Lung (tissue), 11 donors: ENCODE measurements at regions not wholly inside any gene's neighbourhood (a gene's known extent, or its start where the extent isn't known, plus 50 kb on each side); places are given as distances from the start of the nearest gene placed in this dataset.

Source experiments
- ATAC-seq: fragments of 200-7000 bp; cut with Tn5 transposase; one replicate; pipeline ENCODE4 v1.9.1; 2020; ENCODE audit warnings: moderate number of reproducible peaks; ENCODE audit not compliant: insufficient read depth, low FRiP score
- DNase-seq, 3 donors: peaks; one replicate each; pipeline ENCODE4 v3.0.0-alpha.2; 2013 to 2017
- H3K27ac ChIP-seq, 2 donors: one replicate each; pipeline ENCODE4 v1.5.1; 2013; ENCODE audit warnings: mild to moderate bottlenecking in 2 of 2, moderate library complexity in 2 of 2, control low read depth in 1 of 2, inconsistent platforms in 1 of 2, low read depth in 1 of 2, low read length in 1 of 2
- H3K27me3 ChIP-seq, 3 donors: one replicate each; pipeline ENCODE4 v1.5.1; 2013; ENCODE audit warnings: low read length in 2 of 3; ENCODE audit not compliant: control insufficient read depth in 3 of 3, insufficient read depth in 3 of 3
- H3K36me3 ChIP-seq, 4 donors: one replicate each; pipeline ENCODE4 v1.5.1; 2013; ENCODE audit warnings: low read length in 4 of 4, mild to moderate bottlenecking in 1 of 4, moderate library complexity in 1 of 4; ENCODE audit not compliant: control insufficient read depth in 4 of 4, insufficient read depth in 4 of 4
- H3K4me1 ChIP-seq, 5 donors: one replicate each; pipeline ENCODE4 v1.5.1; 2013; ENCODE audit warnings: low read length in 5 of 5, mild to moderate bottlenecking in 2 of 5, moderate library complexity in 1 of 5; ENCODE audit not compliant: control insufficient read depth in 5 of 5, insufficient read depth in 5 of 5
- H3K4me3 ChIP-seq: one replicate; pipeline ENCODE4 v1.5.1; 2013; ENCODE audit warnings: mild to moderate bottlenecking, control low read depth, moderate library complexity
- H3K9ac ChIP-seq, 2 donors: one replicate each; pipeline ENCODE4 v1.5.1; 2013; ENCODE audit warnings: low read length in 2 of 2, control low read depth in 1 of 2; ENCODE audit not compliant: insufficient read depth in 1 of 2
- H3K9me3 ChIP-seq, 4 donors: one replicate each; pipeline ENCODE4 v1.5.1; 2013; ENCODE audit warnings: low read length in 3 of 4, mild to moderate bottlenecking in 1 of 4, moderate library complexity in 1 of 4; ENCODE audit not compliant: control insufficient read depth in 4 of 4, insufficient read depth in 3 of 4
- CTCF ChIP-seq: IDR thresholded peaks from 2 replicates; pipeline ENCODE4 v1.5.1; 2012; ENCODE audit warnings: mild to moderate bottlenecking; ENCODE audit errors: control extremely low read depth, extremely low read depth
- WGBS, 2 donors: extraction: QIAGEN DNeasy Blood & Tissue Kit; methylation state at CpG; one replicate each; pipeline ENCODE4 v1.1.7; 2013; 5-methylcytosine and 5-hydroxymethylcytosine counted together
- donor health status: control.
- donor health status: control.
- donor health status: Bipolar disorder and iron deficiency.
- donor health status: healthy.
- donor health status: DM: yes; HTN: yes; CAD: no.

GRCh38 chr9:23162789-23163188, 663.3 kb downstream of the ELAVL2 start:
- Histone ChIP-seq H3K27ac (no peak overlapping the region), H3K4me3 (no peak overlapping the region), H3K9me3 (peaks cover 0 to 9% (median 0%) of the 10 kb centered on the region in 4 donors), H3K27me3 (no peaks in the 10 kb centered on the region), H3K9ac (no peak overlapping the region), H3K4me1 (no peaks in the 10 kb centered on the region), H3K36me3 (no peaks in the 10 kb centered on the region)
- WGBS, 2 donors: 90 to 95% methylated on average over 3 of the region's 3 CpGs
- TF ChIP-seq CTCF: no peak
- no peak for ATAC-seq
- no peak for DNase-seq

- no peak overlapping the region for H3K4me3 ChIP-seq
These were observed 654.6 kb downstream of the ELAVL2 start for GRCh38 chr9:23171479-23171878.

GRCh38 chr9:23172206-23172605, 653.8 kb downstream of the ELAVL2 start:
- no peak overlapping the region for H3K4me3 ChIP-seq

More at GRCh38 chr9:23171479-23171878, 654.6 kb downstream of the ELAVL2 start:
- H3K9me3 ChIP-seq: no peaks in the 10 kb centered on the region
- no peaks in the 10 kb centered on the region for H3K4me1 ChIP-seq
- H3K36me3 ChIP-seq: no peaks in the 10 kb centered on the region
- DNase-seq (no peak), ATAC-seq (no peak)
- H3K27ac ChIP-seq: no peak overlapping the region
- no peaks in the 10 kb centered on the region for H3K27me3 ChIP-seq
- no peak for TF ChIP-seq CTCF
- H3K9ac ChIP-seq: no peak overlapping the region

More at GRCh38 chr9:23172206-23172605, 653.8 kb downstream of the ELAVL2 start:
- WGBS, 2 donors: 77 to 82% methylated on average over 4 of the region's 4 CpGs
- H3K36me3 ChIP-seq: no peaks in the 10 kb centered on the region
- H3K27ac ChIP-seq: no peak overlapping the region
- H3K4me1 ChIP-seq: no peaks in the 10 kb centered on the region
- no peaks in the 10 kb centered on the region for H3K9me3 ChIP-seq
- H3K27me3 ChIP-seq: no peaks in the 10 kb centered on the region
- ATAC-seq (no peak), DNase-seq (no peak)
- TF ChIP-seq CTCF: no peak
- H3K9ac ChIP-seq: no peak overlapping the region
